ENCODE measurements at regions not wholly inside any gene's neighbourhood (a gene's known extent, or its start where the extent isn't known, plus 50 kb on each side); places are given as distances from the start of the nearest gene placed in this dataset.

- TF ChIP-seq CTCF (IDR thresholded peaks at IDR 0.05) (no peak), POLR2A (IDR thresholded peaks at IDR 0.05) (no peak)
Measured at GRCh38 chr5:35457912-35458823, 159.5 kb upstream of the SPEF2 start.

Measured in Peyer's patch (tissue), 4 donors.